ENCODE measurements at regions not wholly inside any gene's neighbourhood (a gene's known extent, or its start where the extent isn't known, plus 50 kb on each side); places are given as distances from the start of the nearest gene placed in this dataset.

DNA sequence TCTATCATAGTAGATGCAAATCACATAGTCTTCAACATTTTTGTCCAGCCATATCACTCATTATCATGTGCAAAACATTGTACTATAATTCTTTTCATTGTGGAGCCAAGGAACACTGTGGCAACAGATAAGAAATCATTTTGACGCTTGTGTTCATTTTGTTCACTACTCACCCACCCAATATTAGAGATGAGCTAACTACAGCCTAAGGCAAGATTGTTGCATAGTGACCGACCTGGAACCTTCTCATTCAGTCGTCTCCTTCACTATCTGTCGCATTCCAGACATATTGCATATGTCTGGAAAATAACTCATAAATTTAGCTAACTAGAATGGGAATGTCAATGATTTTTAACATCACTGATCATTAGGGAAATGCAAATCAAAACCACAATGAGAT, 270.3 kb downstream of the CGGBP1 start:
- no peak for TF ChIP-seq POLR2A (IDR thresholded peaks at IDR 0.05; ENCODE audit: low read depth)
- TF ChIP-seq, protein P1, sequence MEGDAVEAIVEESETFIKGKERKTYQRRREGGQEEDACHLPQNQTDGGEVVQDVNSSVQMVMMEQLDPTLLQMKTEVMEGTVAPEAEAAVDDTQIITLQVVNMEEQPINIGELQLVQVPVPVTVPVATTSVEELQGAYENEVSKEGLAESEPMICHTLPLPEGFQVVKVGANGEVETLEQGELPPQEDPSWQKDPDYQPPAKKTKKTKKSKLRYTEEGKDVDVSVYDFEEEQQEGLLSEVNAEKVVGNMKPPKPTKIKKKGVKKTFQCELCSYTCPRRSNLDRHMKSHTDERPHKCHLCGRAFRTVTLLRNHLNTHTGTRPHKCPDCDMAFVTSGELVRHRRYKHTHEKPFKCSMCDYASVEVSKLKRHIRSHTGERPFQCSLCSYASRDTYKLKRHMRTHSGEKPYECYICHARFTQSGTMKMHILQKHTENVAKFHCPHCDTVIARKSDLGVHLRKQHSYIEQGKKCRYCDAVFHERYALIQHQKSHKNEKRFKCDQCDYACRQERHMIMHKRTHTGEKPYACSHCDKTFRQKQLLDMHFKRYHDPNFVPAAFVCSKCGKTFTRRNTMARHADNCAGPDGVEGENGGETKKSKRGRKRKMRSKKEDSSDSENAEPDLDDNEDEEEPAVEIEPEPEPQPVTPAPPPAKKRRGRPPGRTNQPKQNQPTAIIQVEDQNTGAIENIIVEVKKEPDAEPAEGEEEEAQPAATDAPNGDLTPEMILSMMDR (IDR thresholded peaks at IDR 0.05) = no peak
- TF ChIP-seq POLR2AphosphoS5 (IDR thresholded peaks at IDR 0.05) = no peak
